ENCODE measurements at regions not wholly inside any gene's neighbourhood (a gene's known extent, or its start where the extent isn't known, plus 50 kb on each side); places are given as distances from the start of the nearest gene placed in this dataset.
A peak's percentile ranks its signal among the peaks of the same experiment; 100 is the strongest.

GRCh38 chrX:94454159-94454558, 780.2 kb downstream of the FAM133A start:
- Histone ChIP-seq H3F3A (replicated peaks; ENCODE audit: low read depth) (no peaks in the 10 kb centered on the region), H3K4me1 (ENCODE audit: insufficient read depth) (peaks cover 32% of the 10 kb centered on the region), H2AFZ (no peak overlapping the region), H3K9me2 (ENCODE audit: insufficient read depth) (0 out of 2 replicates have a peak, but pooled peaks cover 3% of the 10 kb centered on the region), H3K27ac (ENCODE audit: low read depth) (peak overlapping the region; percentile 96), H3K4me3 (no peak overlapping the region), H3K4me2 (0 out of 2 replicates have a peak overlapping the region, but pooled peaks have one; percentile 14), H4K20me1 (replicated peaks; ENCODE audit: insufficient read depth) (no peaks in the 10 kb centered on the region), H3K36me3 (ENCODE audit: insufficient read depth) (no peaks in the 10 kb centered on the region), H3K27me3 (ENCODE audit: insufficient read depth) (no peaks in the 10 kb centered on the region), H3K79me2 (replicated peaks; ENCODE audit: insufficient read depth) (no peaks in the 10 kb centered on the region)
- no peaks in the 10 kb centered on the region for H3K27me3 Mint-ChIP-seq (ENCODE audit: insufficient read depth, low read depth, poor library complexity)
- no peak for TF ChIP-seq CTCF (conservative IDR thresholded peaks at IDR 0.05; ENCODE audit: low read depth in 2 of 2)
- no peak for TF ChIP-seq ETS1 (IDR thresholded peaks at IDR 0.05)
- no peak for TF ChIP-seq EZH2 (IDR thresholded peaks at IDR 0.05; ENCODE audit: low read depth, unreplicated experiment)
- TF ChIP-seq ZNF462 (CRISPR knock-in tag; IDR thresholded peaks at IDR 0.05) = no peak
- TF ChIP-seq ZNF331 (CRISPR knock-in tag; IDR thresholded peaks at IDR 0.05; ENCODE audit: low read depth) = no peak
- no peak for TF ChIP-seq JUNB (IDR thresholded peaks at IDR 0.05; ENCODE audit: unreplicated experiment)
- no peak for TF ChIP-seq EZH2phosphoT487 (IDR thresholded peaks at IDR 0.05; ENCODE audit: unreplicated experiment)
- TF ChIP-seq NANOG (IDR thresholded peaks at IDR 0.05; ENCODE audit: borderline replicate concordance) = no peak
- TF ChIP-seq ZNF114 (CRISPR knock-in tag; IDR thresholded peaks at IDR 0.05) = no peak
- TF ChIP-seq POLR2AphosphoS5 (IDR thresholded peaks at IDR 0.05; ENCODE audit: low read depth) = no peak
- TF ChIP-seq CREB1 (CRISPR knock-in tag; IDR thresholded peaks at IDR 0.05; ENCODE audit: low read depth) = no peak
- no peak for TF ChIP-seq STAT1 (IDR thresholded peaks at IDR 0.05; ENCODE audit: unreplicated experiment)
- no peak for TF ChIP-seq REST (IDR thresholded peaks at IDR 0.05; ENCODE audit: unreplicated experiment)
- H3K4me3 Mint-ChIP-seq = no peak overlapping the region; the same call in 2 of the 3 replicates
- peak; percentile 18 for DNase-seq (ENCODE audit: low spot score)
- peak; percentile 52 for ATAC-seq
- H3K9me3 Mint-ChIP-seq = no peaks in the 10 kb centered on the region; the same call in 2 of the 3 replicates
- H3K27ac Mint-ChIP-seq = peak overlapping the region; percentile 94
- peaks cover 18% of the 10 kb centered on the region; the same call in 2 of the 3 replicates for H3K36me3 Mint-ChIP-seq (ENCODE audit: low read depth)
- H3K4me1 Mint-ChIP-seq = peaks cover 33% of the 10 kb centered on the region

Measured in GM23338 (cell line).